Activated CD8-positive, alpha-beta T cell treated with anti-CD3 and anti-CD28 coated beads for 36 hours (primary cell): ENCODE measurements at regions not wholly inside any gene's neighbourhood (a gene's known extent, or its start where the extent isn't known, plus 50 kb on each side); places are given as distances from the start of the nearest gene placed in this dataset.

Source experiments
- ATAC-seq: fragments of 200-7000 bp; cut with Tn5 transposase; one replicate; pipeline ENCODE4 v1.10.0; 2021; ENCODE audit warnings: mild to moderate bottlenecking, moderate library complexity
- CTCF ChIA-PET: fragments of 350-600 bp; sonication (Branson Sonifier 250); formaldehyde crosslinking; loops from one replicate; lab custom pipeline; 2021; ENCODE audit warnings: antibody characterized with exemption; lab: Charles Lee
- POLR2A ChIA-PET: fragments of 350-600 bp; sonication (Branson Sonifier 250); formaldehyde crosslinking; loops from one replicate; lab custom pipeline; 2021; ENCODE audit warnings: antibody characterized with exemption; lab: Charles Lee
- DNase-seq: peaks from one replicate; pipeline ENCODE4 v3.0.0-alpha.2; 2020
- H3K27ac Mint-ChIP-seq: one replicate; pipeline ENCODE4 v1.8.0; 2021; ENCODE audit warnings: mild to moderate bottlenecking, mixed read lengths
- H3K27me3 Mint-ChIP-seq: one replicate; pipeline ENCODE4 v1.8.0; 2021; ENCODE audit warnings: mixed read lengths
- H3K36me3 Mint-ChIP-seq: one replicate; pipeline ENCODE4 v1.8.0; 2021; ENCODE audit warnings: low read depth, mixed read lengths
- H3K4me1 Mint-ChIP-seq: one replicate; pipeline ENCODE4 v1.8.0; 2021; ENCODE audit warnings: low read depth, mixed read lengths
- H3K4me3 Mint-ChIP-seq: one replicate; pipeline ENCODE4 v1.8.0; 2021; ENCODE audit warnings: mild to moderate bottlenecking, moderate library complexity, mixed read lengths
- H3K9me3 Mint-ChIP-seq: one replicate; pipeline ENCODE4 v1.8.0; 2021; ENCODE audit warnings: mixed read lengths
- CTCF ChIP-seq: fragments of 200-600 bp; IDR thresholded peaks from one replicate; pipeline ENCODE4 v1.8.0; 2022; ENCODE audit warnings: antibody characterized with exemption, mild to moderate bottlenecking
- intact Hi-C: fragments of 100-400 bp; cut with micrococcal nuclease; formaldehyde crosslinking; loops from one replicate; pipeline ENCODE4 v1.10.0; 2022

- POLR2A ChIA-PET: no interaction called here
- CTCF ChIA-PET: interaction anchor here (1.1 kb wide), 1 partner anchor 20 kb away, joined by 3 read pairs; no protein-coding TSS in a partner anchor
These were observed 160.4 kb downstream of the UACA start for GRCh38 chr15:70602834-70603560.

GRCh38 chr15:70602281-70602680, 161.1 kb downstream of the UACA start:
- intact Hi-C loops: no loop called here

More at GRCh38 chr15:70602834-70603560, 160.4 kb downstream of the UACA start:
- no peaks in the 10 kb centered on the region for H3K27me3 Mint-ChIP-seq
- no peak for TF ChIP-seq CTCF
- peaks cover 3% of the 10 kb centered on the region for H3K9me3 Mint-ChIP-seq
- DNase-seq (no peak), ATAC-seq (no peak)
- H3K36me3 Mint-ChIP-seq: no peaks in the 10 kb centered on the region
- intact Hi-C loops: no loop called here
- H3K27ac Mint-ChIP-seq: no peak overlapping the region
- H3K4me1 Mint-ChIP-seq: no peaks in the 10 kb centered on the region
- H3K4me3 Mint-ChIP-seq: no peak overlapping the region

GRCh38 chr15:70597945-70598344, 165.4 kb downstream of the UACA start:
- Mint-ChIP-seq H3K27me3 (no peaks in the 10 kb centered on the region), H3K9me3 (peaks cover 17% of the 10 kb centered on the region), H3K27ac (no peak overlapping the region), H3K4me1 (no peaks in the 10 kb centered on the region), H3K36me3 (peaks cover 4% of the 10 kb centered on the region), H3K4me3 (no peak overlapping the region)
- POLR2A ChIA-PET: no interaction called here
- DNase-seq (no peak), ATAC-seq (no peak)
- no peak for TF ChIP-seq CTCF
- CTCF ChIA-PET: interaction anchor here (1.1 kb wide), 1 partner anchor 125 kb away, joined by 4 read pairs; no protein-coding TSS in a partner anchor
- intact Hi-C loops: no loop called here

More at GRCh38 chr15:70602281-70602680, 161.1 kb downstream of the UACA start:
- no peak for TF ChIP-seq CTCF
- Mint-ChIP-seq H3K27ac (no peak overlapping the region), H3K4me1 (no peaks in the 10 kb centered on the region), H3K27me3 (no peaks in the 10 kb centered on the region), H3K4me3 (no peak overlapping the region), H3K9me3 (peaks cover 3% of the 10 kb centered on the region), H3K36me3 (no peaks in the 10 kb centered on the region)
- DNase-seq (no peak), ATAC-seq (no peak)
- CTCF ChIA-PET: interaction anchor here (1.1 kb wide), 1 partner anchor 21 kb away, joined by 3 read pairs; no protein-coding TSS in a partner anchor
- POLR2A ChIA-PET: no interaction called here

GRCh38 chr15:70597056-70597603, 166.2 kb downstream of the UACA start:
- no peak for TF ChIP-seq CTCF
- Mint-ChIP-seq H3K4me3 (no peak overlapping the region), H3K9me3 (peaks cover 19% of the 10 kb centered on the region), H3K27ac (no peak overlapping the region), H3K36me3 (peaks cover 4% of the 10 kb centered on the region), H3K4me1 (no peaks in the 10 kb centered on the region), H3K27me3 (no peaks in the 10 kb centered on the region)
- DNase-seq (no peak), ATAC-seq (no peak)
- CTCF ChIA-PET: no interaction called here
- intact Hi-C loops: no loop called here
- POLR2A ChIA-PET: no interaction called here
